ENCODE measurements at regions not wholly inside any gene's neighbourhood (a gene's known extent, or its start where the extent isn't known, plus 50 kb on each side); places are given as distances from the start of the nearest gene placed in this dataset.
A peak's percentile ranks its signal among the peaks of the same experiment; 100 is the strongest.

DNA sequence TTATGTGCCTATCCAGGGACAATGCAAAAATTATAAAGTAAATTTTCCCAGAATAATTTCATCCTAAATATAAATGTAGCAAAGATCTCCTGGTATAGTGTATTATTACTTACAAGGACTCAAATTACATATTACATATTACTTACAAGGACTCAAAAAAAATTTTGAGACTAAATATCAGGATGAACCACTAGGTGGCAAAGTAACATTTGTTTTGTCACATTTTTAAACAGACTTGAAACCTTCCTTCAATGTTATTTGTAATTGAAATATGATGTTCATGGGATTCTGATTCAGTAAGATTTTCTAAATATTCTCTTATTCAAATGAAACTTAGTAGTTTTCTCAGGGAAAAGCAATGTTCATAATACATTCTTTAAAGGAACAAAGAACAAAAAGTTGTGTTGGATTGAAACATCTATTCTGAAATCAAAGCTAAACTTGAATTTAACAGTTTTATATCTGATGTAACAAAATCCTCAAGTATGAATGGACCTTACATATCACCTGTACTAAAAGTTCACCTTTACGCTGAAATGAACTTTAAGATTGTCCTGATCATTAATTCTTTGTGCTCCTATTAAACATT lies 74.3 kb upstream of the GNAI1 start:
- Mint-ChIP-seq H3K4me1 (ENCODE audit: low read depth, unreplicated experiment) (no peaks in the 10 kb centered on the region), H3K27me3 (ENCODE audit: insufficient read depth, unreplicated experiment) (peaks cover 6% of the 10 kb centered on the region), H3K4me3 (ENCODE audit: unreplicated experiment) (no peak overlapping the region), H3K36me3 (ENCODE audit: insufficient read depth, unreplicated experiment) (no peaks in the 10 kb centered on the region), H3K9me3 (ENCODE audit: unreplicated experiment) (peaks cover 4% of the 10 kb centered on the region), H3K27ac (ENCODE audit: unreplicated experiment) (no peak overlapping the region)
- no TSS peak for BruUV-seq (replicated peaks)
- H3K36me3 ChIP-seq (ENCODE audit: control insufficient read depth, insufficient read depth, low read length) = no peaks in the 10 kb centered on the region
- peak; percentile 31 to 43 for TF ChIP-seq CTCF (IDR thresholded peaks at IDR 0.05; ENCODE audit: insufficient read depth in 1 of 2, low read depth in 1 of 2, low read length in 1 of 2, severe bottlenecking in 1 of 2, unreplicated experiment in 1 of 2)
- no peaks in the 10 kb centered on the region; the same call in 1 of the 2 replicates for H3K4me1 ChIP-seq
- H3K4me3 ChIP-seq (ENCODE audit: low read depth, low read length) = no peak overlapping the region
- intact Hi-C loops (cut with micrococcal nuclease; ENCODE audit: unreplicated experiment) = loop anchor here (1.0 kb wide), 4 partner anchors 73 to 393 kb away; no protein-coding TSS in a partner anchor
- POLR2A ChIA-PET = no interaction called here
- CTCF ChIA-PET = no interaction called here
- peak in 1 of 2 experiments; percentile 24 for DNase-seq
- H3K27me3 ChIP-seq (replicated peaks; ENCODE audit: control insufficient read depth, insufficient read depth, low read length) = no peaks in the 10 kb centered on the region
- 0 out of 2 replicates have a peak, but pooled peaks cover 2% of the 10 kb centered on the region for H3K9me3 ChIP-seq

- Mint-ChIP-seq H3K9me3 (ENCODE audit: unreplicated experiment) (no peaks in the 10 kb centered on the region), H3K27me3 (ENCODE audit: insufficient read depth, unreplicated experiment) (peaks cover 6% of the 10 kb centered on the region), H3K4me1 (ENCODE audit: low read depth, unreplicated experiment) (peaks cover 5% of the 10 kb centered on the region), H3K36me3 (ENCODE audit: insufficient read depth, unreplicated experiment) (no peaks in the 10 kb centered on the region), H3K27ac (ENCODE audit: unreplicated experiment) (no peak overlapping the region), H3K4me3 (ENCODE audit: unreplicated experiment) (no peak overlapping the region)
- no TSS peak for BruUV-seq (replicated peaks)
- Histone ChIP-seq H3K4me3 (ENCODE audit: low read depth, low read length) (no peak overlapping the region), H3K36me3 (ENCODE audit: control insufficient read depth, insufficient read depth, low read length) (no peaks in the 10 kb centered on the region), H3K9me3 (no peaks in the 10 kb centered on the region), H3K4me1 (no peaks in the 10 kb centered on the region), H3K27me3 (replicated peaks; ENCODE audit: control insufficient read depth, insufficient read depth, low read length) (no peaks in the 10 kb centered on the region)
- no peak for DNase-seq
- POLR2A ChIA-PET = no interaction called here
- intact Hi-C loops (cut with micrococcal nuclease; ENCODE audit: unreplicated experiment) = no loop called here
- CTCF ChIA-PET = no interaction called here
- TF ChIP-seq CTCF (IDR thresholded peaks at IDR 0.05; ENCODE audit: insufficient read depth in 1 of 2, low read depth in 1 of 2, low read length in 1 of 2, severe bottlenecking in 1 of 2, unreplicated experiment in 1 of 2) = no peak
Measured at GRCh38 chr7:80057488-80057887, 77.1 kb upstream of the GNAI1 start.

GRCh38 chr7:80054356-80054755 lies 80.3 kb upstream of the GNAI1 start:
- Mint-ChIP-seq H3K27me3 (ENCODE audit: insufficient read depth, unreplicated experiment) (peaks cover 3% of the 10 kb centered on the region), H3K27ac (ENCODE audit: unreplicated experiment) (no peak overlapping the region), H3K36me3 (ENCODE audit: insufficient read depth, unreplicated experiment) (no peaks in the 10 kb centered on the region), H3K9me3 (ENCODE audit: unreplicated experiment) (no peaks in the 10 kb centered on the region), H3K4me1 (ENCODE audit: low read depth, unreplicated experiment) (peaks cover 5% of the 10 kb centered on the region), H3K4me3 (ENCODE audit: unreplicated experiment) (no peak overlapping the region)
- intact Hi-C loops (cut with micrococcal nuclease; ENCODE audit: unreplicated experiment) = no loop called here
- no peak for TF ChIP-seq CTCF (IDR thresholded peaks at IDR 0.05; ENCODE audit: insufficient read depth in 1 of 2, low read depth in 1 of 2, low read length in 1 of 2, severe bottlenecking in 1 of 2, unreplicated experiment in 1 of 2)
- Histone ChIP-seq H3K4me3 (ENCODE audit: low read depth, low read length) (no peak overlapping the region), H3K9me3 (no peaks in the 10 kb centered on the region), H3K4me1 (no peaks in the 10 kb centered on the region), H3K27me3 (replicated peaks; ENCODE audit: control insufficient read depth, insufficient read depth, low read length) (no peaks in the 10 kb centered on the region), H3K36me3 (ENCODE audit: control insufficient read depth, insufficient read depth, low read length) (no peaks in the 10 kb centered on the region)
- ChIA-PET CTCF (no interaction called here), POLR2A (no interaction called here)
- DNase-seq = no peak
- BruUV-seq (replicated peaks) = no TSS peak
